Testis (tissue), 2 donors: ENCODE measurements at regions not wholly inside any gene's neighbourhood (a gene's known extent, or its start where the extent isn't known, plus 50 kb on each side); places are given as distances from the start of the nearest gene placed in this dataset.

Source experiments
- POLR2A ChIP-seq: fragments of 450-650 bp; IDR thresholded peaks from one replicate; pipeline ENCODE4 v1.6.1; 2017; ENCODE audit warnings: antibody characterized with exemption, mild to moderate bottlenecking, moderate library complexity
- TF ChIP-seq, protein P1 (sequence below), 3 experiments: fragments of 450-650 bp in 2 of 3; fragments of 200-600 bp in 1 of 3; sonication (generic) in 1 of 3; IDR thresholded peaks; one replicate each; pipeline ENCODE4 v1.5.1; 2016 to 2019; ENCODE audit warnings: antibody characterized with exemption in 3 of 3, mild to moderate bottlenecking in 2 of 3, moderate library complexity in 1 of 3

DNA sequence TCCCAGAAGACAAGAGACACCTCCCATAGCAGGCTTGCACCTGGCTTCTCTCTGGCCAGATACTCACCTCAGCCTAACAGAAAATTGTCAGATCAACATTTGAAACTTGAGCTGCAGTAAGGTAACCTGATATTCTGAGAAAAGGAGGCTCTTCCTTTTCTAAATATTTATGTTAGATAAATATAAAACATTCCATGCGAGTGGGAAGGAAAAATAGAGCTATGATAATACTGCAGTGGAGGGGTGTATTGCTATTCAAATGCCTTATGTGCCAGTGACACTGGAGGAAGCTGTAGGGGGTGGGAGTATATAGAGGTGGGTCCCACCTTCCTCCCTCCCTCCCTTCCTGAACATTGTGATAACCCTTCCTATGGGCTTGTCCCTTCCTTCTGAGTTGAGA lies 515.5 kb upstream of the CHAC2 start:
- TF ChIP-seq, protein P1, sequence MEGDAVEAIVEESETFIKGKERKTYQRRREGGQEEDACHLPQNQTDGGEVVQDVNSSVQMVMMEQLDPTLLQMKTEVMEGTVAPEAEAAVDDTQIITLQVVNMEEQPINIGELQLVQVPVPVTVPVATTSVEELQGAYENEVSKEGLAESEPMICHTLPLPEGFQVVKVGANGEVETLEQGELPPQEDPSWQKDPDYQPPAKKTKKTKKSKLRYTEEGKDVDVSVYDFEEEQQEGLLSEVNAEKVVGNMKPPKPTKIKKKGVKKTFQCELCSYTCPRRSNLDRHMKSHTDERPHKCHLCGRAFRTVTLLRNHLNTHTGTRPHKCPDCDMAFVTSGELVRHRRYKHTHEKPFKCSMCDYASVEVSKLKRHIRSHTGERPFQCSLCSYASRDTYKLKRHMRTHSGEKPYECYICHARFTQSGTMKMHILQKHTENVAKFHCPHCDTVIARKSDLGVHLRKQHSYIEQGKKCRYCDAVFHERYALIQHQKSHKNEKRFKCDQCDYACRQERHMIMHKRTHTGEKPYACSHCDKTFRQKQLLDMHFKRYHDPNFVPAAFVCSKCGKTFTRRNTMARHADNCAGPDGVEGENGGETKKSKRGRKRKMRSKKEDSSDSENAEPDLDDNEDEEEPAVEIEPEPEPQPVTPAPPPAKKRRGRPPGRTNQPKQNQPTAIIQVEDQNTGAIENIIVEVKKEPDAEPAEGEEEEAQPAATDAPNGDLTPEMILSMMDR (IDR thresholded peaks at IDR 0.05): no peak
- TF ChIP-seq POLR2A: no peak
